GM23338 (cell line): ENCODE measurements at regions not wholly inside any gene's neighbourhood (a gene's known extent, or its start where the extent isn't known, plus 50 kb on each side); places are given as distances from the start of the nearest gene placed in this dataset.

Experiments used
- CTCF ChIP-seq, 2 experiments: fragments of 200-600 bp in 1 of 2; sonication (generic) in 1 of 2; conservative IDR thresholded peaks; 2 replicates each; pipeline versions ENCODE4 v1.5.1 to v1.6.1; 2016 to 2017; ENCODE audit warnings: antibody characterized with exemption in 2 of 2, low read depth in 2 of 2, mild to moderate bottlenecking in 2 of 2, moderate library complexity in 1 of 2
- EZH2 ChIP-seq: fragments of 200-600 bp; sonication (generic); IDR thresholded peaks from one replicate; pipeline ENCODE4 v1.8.0; 2017; ENCODE audit warnings: antibody characterized with exemption, mild to moderate bottlenecking, low read depth; ENCODE audit not compliant: unreplicated experiment
- EZH2phosphoT487 ChIP-seq: fragments of 200-600 bp; sonication (generic); IDR thresholded peaks from one replicate; pipeline ENCODE4 v1.8.1; 2018; ENCODE audit warnings: antibody characterized with exemption; ENCODE audit not compliant: unreplicated experiment
- REST ChIP-seq: IDR thresholded peaks from one replicate; pipeline ENCODE4 v1.6.1; 2018; ENCODE audit warnings: antibody characterized with exemption; ENCODE audit not compliant: unreplicated experiment

- TF ChIP-seq CTCF (conservative IDR thresholded peaks at IDR 0.05; ENCODE audit: low read depth in 2 of 2) (no peak), EZH2 (no peak), REST (no peak), EZH2phosphoT487 (no peak)
These were observed 221.2 kb upstream of the SAMSN1 start for GRCh38 chr21:14767192-14767852.
